PC-3 (cell line): ENCODE measurements at regions not wholly inside any gene's neighbourhood (a gene's known extent, or its start where the extent isn't known, plus 50 kb on each side); places are given as distances from the start of the nearest gene placed in this dataset.

Experiments used
- CTCF ChIP-seq: fragments of 300-600 bp; sonication (generic); conservative IDR thresholded peaks from 2 replicates; pipeline ENCODE4 v1.5.1; 2017; ENCODE audit warnings: antibody characterized with exemption, low read depth, mild to moderate bottlenecking, low read length
- EZH2 ChIP-seq: fragments of 300-600 bp; sonication (generic); IDR thresholded peaks from one replicate; pipeline ENCODE4 v1.6.1; 2017; ENCODE audit warnings: antibody characterized with exemption, mild to moderate bottlenecking, low read length; ENCODE audit not compliant: unreplicated experiment
- EZH2phosphoT487 ChIP-seq: fragments of 300-600 bp; sonication (generic); IDR thresholded peaks from 2 replicates; pipeline ENCODE4 v1.6.1; 2018; ENCODE audit warnings: mild to moderate bottlenecking, antibody characterized with exemption, low read length, borderline replicate concordance

DNA sequence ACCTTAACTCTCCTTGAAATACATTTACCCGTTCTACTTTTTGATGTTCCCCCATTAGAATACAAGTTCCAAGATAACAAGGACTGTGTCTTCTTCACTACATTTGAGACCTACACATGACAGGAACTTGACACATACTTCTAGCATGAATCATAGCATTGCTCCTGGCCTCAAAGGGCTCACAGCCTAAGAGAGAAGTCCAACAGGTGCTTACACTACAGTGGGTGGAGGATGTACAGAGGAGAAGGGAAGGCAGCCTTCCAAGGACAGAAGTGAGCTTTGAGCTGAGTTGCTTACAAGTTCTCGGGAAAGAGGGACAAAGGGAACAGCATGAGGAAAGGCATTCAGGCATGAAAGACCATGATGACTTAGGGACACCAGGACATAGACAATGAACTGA lies 56.9 kb upstream of the MSX2 start:
- TF ChIP-seq CTCF (no peak), EZH2 (no peak), EZH2phosphoT487 (no peak)
